EH (cell line): ENCODE measurements at regions not wholly inside any gene's neighbourhood (a gene's known extent, or its start where the extent isn't known, plus 50 kb on each side); places are given as distances from the start of the nearest gene placed in this dataset.
"Not testable (repeated sequence)": the region's sequence is repeated elsewhere in the genome, so short reads cannot be mapped to it uniquely, and the experiment has no call there.

ENCODE experiments used
- DNase-seq: peaks from one replicate; pipeline ENCODE4 v3.0.0-alpha.2; 2015; ENCODE audit warnings: low read depth

DNA sequence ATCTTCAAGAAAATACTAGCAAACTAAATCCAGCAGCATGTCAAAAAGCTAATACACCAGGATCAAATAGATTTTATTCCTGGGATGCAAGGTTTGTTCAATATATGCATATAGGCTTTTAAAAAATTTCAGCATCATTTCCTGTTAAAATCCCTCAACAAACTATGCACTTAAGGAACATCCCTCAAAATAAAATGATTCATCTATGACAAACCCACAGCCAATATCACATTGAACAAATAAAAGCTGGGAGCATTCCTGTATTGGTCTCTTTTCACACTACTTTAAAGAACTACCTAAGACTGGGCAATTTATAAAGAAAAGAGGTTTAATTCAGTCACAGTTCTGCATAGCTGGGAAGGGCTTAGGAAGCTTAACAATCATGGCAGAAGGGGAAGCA lies 726.7 kb downstream of the GRXCR1 start:
- DNase-seq = no peak

DNA sequence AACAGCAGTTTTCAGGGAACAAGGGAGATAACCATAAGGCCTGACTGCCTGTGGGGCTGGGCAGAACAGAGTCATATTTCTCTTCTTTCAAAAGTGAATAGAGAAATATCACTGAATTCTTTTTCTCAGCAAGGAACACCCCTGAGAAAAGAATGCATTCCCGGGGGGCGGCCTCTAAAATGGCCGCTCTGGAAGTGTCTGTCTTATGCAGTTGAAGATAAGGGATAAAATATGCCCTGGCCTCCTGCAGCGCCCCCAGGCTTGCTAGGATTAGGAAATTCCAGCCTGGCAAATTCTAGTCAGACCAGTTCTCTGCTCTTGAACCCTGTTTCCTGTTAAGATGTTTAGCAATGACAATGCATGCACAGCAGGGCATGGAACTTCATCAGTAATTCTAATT lies 745.4 kb downstream of the GRXCR1 start:
- DNase-seq = not testable (repeated sequence)

DNA sequence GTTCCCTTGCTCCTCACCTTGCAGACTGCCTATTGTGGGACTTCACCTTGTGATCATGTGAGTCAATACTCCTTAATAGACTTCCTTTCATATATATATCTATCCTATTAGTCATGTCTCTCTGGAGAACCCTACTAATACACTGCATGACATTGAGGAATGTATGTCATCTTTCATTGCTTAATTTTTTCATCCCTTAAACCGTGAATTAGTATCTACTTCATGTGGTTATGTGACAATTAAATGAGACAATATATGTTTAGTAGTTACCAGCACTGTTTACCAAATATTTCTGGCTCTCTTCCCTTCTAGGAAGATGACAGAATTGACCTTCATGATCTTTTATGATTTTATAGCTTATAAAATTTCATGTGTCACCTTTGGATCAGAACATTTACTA lies 759.5 kb downstream of the GRXCR1 start:
- no peak for DNase-seq

DNA sequence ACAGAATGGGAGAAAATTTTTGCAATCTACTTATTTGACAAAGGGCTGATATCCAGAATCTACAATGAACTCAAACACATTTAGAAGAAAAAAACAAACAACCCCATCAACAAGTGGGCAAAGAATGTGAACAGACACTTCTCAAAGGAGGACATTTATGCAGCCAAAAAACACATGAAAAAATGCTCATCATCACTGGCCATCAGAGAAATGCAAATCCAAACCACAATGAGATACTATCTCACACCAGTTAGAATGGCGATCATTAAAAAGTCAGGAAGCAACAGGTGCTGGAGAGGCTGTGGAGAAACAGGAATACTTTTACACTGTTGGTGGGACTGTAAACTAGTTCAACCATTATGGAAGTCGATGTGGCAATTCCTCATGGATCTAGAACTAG lies 767.0 kb downstream of the GRXCR1 start:
- DNase-seq = not testable (repeated sequence)

DNA sequence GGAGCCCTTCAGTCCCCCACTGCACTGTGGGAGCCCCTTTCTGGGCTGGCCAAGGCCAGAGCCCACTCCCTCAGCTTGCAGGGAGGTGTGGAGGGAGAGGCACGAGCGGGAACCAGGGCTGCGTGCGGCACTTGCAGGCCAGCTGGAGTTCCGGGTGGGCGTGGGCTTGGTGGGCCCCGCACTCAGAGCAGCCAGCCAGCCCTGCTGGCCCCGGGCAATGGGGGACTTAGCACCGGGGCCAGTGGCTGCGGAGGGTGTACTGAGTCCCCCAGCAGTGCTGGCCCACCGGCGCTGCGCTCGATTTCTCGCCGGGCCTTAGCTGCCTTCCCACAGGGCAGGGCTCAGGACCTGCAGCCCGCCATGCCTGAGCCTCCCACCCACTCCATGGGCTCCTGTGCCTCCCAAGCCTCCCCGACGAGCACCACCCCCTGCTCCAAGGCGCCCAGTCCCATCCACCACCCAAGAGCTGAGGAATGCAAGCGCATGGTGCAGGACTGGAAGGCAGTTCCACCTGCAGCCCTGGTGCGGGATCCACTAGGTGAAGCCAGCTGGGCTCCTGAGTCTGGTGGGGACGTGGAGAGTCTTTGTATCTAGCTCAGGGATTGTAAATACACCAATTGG lies 776.2 kb downstream of the KCTD8 start:
- not testable (repeated sequence) for DNase-seq

DNA sequence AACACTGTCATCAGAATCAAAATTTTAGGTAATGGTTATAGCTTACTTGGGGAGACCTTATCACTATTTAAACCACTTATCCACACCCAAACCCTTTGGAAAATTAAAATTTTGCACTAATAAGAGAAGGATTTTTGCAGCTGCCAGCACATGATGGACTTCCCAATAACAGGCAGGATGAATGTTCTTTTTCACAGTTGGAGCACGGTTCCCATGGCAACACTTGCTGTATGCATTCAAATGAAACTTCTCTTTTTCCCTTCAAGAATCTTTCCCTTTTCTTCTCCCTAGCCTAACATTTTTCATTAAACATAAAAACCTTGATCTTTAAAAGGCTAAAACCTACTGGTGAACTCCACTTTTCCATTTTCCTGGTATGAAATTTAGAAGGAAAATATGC lies 768.2 kb downstream of the KCTD8 start:
- no peak for DNase-seq

DNA sequence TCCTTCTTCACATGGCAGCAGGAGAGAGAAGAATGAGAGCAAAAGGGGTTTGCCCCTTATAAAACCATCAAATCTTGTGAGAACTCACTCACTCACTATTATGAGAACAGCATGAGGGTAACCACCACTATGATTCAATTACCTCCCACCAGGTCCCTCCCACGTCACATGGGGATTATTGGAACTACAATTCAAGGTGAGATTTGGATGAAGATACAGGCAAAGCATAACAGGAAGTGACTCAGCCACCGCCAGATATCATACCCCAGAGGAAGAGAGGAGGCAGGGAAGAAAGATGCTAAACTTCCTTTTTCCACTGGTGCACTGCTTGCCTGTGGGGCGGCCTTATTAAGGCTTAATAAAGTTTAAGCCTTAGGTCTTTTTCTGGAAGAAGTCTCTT lies 766.1 kb downstream of the KCTD8 start:
- DNase-seq = no peak

DNA sequence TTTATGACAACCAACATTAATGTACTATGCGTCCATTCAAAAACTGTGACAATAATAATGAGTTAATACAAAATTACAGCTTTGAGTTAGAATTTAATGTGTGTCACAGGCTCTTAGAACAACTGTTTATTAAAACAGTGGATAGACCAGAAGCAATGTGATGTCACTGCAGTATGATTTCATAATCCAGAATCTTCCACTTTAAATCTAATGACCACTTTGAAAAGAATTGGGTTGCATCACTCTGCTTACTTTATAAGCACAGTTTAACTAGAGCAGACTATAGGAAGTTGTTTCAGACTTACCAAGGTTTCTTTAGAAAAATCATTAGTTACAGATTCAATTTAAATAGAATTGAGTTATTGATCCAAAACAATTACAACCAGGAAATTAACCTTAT lies 758.5 kb downstream of the KCTD8 start:
- no peak for DNase-seq

DNA sequence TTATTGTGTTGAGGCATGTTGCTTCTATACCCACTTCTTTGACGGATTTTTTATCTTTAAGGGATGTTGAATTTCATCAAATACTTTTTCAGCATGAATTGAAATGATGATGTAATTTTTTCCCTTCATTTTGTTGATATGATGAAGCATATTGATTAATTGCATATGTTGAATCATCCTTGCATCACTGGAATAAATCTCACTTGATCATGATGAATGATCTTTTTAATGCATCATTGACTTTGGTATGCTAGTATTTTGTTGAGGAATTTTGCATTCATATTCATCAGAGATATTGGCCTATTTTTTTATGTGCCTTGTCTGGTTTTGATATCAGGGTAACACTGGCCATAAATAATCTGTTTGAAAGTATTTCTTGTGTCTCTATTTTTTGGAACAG lies 754.7 kb downstream of the KCTD8 start:
- no peak for DNase-seq

DNA sequence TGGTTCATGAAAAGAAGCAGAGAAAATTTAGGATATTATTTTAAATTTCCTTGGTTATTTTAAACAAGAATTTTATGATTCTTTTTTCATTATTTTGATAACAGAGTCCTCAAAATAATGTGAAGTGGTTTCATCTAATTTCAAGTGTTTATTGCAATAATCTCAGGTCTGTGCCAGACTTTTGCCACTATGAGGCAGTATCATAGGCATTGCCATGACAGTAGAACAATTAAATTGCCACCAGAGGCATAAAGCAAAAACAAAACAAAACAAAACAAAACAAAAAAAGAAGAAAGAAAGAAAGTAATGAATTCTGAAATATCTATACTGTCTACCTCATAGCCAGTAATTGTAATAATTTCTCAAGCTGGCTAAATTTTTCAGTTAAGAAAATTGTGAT lies 739.2 kb downstream of the KCTD8 start:
- DNase-seq = no peak

DNA sequence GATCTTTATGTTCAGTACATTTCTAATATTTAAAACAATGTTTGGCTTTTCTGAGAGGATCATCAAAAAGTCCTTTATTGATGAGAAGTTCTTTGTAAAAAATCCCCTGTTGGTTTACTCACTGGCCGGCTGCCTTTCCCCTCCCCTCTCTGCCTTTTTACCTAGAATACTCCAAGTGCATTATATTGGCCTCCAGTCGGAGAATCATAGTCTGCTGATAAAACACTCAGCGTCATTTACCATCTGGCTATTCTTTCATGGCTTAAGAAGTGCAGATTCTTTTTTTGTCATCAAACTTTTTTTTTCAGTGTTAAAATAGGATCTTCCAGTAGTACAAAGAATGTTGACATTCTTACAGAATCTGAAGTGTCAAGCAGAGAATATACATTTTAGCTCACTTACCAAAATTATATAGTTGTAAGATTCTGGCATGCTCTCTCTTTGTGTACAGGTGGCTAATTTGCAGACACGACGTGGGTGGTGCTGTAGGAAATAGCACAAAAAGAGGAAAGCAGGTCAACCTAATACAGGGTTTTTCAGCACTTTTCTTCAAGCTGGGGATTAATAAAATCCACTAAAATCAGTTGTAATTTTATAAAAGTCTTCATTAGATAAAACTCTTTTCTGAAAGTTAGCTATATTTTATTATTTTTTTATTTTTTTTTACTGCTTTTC lies 731.8 kb downstream of the KCTD8 start:
- no peak for DNase-seq

DNA sequence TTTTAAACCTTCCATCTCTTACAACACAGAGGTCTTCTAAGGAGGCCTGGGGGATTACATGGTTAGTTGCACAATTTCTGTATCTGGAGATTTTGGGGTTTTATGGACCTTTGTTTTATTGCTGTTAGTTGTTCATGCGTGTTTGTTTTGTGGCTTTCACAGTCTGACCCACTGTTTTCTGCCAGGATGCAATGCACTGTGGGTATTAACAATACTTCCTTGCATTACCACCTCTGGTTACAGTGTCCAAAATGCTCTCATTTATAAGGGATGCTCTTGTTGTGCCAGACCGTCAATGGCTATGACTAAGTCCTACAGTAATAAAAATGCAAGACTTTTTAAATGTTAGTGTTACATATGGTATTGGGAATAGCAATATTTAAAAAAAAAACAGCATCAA lies 730.2 kb downstream of the KCTD8 start:
- no peak for DNase-seq

DNA sequence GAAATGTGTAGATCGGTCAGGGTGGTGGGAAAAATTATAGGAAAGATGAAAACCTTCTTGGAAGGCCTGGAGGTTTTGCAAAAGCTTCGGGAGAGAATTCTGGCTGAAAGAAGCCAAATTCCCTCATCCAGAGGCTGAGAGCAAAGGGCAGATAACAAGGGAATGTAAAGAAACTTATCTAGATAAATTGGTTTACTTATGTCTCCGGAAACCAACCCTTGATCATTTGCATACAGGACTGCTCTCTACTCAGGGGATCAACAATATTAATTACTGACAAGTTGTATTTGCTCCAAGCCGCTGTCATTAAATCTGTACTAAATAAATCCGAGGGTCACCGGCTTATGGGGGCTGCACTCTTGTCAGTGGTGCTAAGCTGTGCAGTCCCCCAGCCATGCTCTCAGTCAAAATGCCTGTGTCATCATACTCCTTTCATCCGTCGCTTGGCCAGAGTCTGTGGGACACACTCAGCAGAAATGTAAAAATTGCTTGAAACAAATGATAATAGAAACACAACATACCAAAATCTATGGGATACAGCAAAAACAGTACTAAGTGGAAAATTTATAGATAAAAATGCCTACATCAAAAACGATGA lies 715.7 kb downstream of the KCTD8 start:
- no peak for DNase-seq

DNA sequence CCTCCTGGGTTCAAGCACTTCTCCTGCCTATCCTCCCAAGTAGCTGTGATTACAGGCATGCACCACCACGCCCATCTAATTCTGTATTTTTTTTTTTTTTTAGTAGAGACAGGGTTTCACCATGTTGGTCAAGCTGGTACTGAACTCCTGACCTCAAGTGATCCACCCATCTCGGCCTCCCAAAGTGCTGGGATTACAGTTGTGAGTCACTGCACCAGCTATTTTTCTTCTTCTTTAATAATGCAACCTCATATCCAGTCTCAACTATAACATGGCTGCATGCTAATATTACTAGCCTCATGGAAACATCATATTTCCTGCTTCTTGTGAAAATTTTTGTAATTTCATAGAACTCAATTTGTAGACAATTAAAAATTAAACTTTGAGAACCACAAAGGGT lies 706.5 kb downstream of the KCTD8 start:
- no peak for DNase-seq

DNA sequence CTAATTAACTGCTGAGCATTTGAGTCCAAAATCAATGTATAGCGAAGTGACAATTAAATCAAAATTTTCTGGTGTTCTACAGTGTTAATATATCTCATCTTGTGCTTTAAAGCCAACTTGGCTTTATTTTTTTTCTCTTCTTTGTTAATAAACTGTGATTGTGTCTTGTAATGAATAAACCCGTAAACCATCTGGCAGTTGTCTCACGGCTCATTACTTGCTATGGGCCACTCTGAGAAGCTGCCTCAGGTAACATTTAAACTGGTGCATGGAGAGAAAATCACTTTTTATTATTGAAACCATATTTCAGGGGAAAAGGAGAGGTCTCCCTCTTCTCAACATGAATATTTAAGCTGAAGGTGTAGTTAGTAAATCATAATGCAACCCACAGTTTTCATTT lies 694.0 kb downstream of the KCTD8 start:
- no peak for DNase-seq

DNA sequence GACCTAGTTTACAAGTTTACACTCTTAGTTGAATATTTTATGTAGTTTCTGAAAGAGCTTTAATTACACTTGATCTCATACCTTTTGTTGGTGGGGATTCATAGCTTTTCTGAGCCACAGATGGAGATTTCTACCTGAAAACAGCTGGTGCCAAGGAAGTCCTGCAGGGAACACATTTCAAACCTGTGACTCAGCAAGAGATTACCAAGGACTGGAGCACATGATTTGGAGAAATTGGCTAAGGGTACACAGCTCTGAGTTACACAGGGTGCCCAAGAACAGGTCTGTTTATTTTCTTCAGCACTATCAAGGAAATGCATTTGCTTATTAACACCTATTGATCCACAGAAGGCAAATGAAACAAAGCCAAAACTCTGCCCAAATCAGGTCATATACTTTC lies 691.5 kb downstream of the KCTD8 start:
- no peak for DNase-seq

DNA sequence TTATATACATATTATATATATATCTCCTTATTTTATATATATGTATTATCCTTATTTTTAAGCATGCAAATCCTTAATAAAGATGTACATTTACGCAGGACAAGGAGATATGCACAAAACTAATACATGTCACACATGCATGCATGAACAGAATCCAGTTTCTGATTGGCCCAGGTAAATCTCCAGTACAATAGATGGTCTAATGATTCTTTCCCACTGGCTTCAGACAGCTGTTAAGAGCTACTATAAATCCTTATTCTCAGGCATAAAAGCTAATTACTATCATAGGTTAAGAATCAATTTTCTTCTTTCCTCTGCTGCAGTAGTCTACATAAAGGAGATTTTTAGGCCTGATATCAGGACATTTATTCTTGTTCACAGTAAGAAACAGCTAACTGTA lies 689.8 kb downstream of the KCTD8 start:
- no peak for DNase-seq

DNA sequence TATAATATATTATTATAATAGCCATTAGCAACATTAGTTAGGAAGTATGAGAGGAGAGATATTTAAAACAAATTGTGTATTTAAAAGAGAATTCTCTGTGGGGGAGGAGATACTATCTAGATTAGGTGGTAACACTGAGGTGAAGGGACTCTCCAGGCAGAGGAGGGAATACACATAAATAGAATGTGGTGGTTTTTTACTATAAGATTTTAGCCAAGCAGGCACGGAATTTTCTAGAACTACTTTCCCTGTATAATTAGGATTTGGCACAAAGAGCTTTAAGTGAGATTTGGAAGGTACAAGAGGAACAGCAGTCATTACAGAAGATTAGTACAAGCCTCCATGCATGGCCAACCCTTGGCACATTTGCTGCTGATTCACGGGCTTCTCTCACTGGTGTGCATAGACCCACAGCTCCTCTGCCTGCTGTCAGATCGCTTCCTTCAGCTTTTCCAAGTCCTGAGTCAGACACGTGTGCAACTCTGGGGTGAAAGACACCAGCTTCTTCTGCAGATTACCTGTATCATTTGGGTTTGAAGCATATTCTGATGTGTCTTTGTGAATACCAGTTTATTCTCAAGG lies 685.5 kb downstream of the KCTD8 start:
- no peak for DNase-seq

DNA sequence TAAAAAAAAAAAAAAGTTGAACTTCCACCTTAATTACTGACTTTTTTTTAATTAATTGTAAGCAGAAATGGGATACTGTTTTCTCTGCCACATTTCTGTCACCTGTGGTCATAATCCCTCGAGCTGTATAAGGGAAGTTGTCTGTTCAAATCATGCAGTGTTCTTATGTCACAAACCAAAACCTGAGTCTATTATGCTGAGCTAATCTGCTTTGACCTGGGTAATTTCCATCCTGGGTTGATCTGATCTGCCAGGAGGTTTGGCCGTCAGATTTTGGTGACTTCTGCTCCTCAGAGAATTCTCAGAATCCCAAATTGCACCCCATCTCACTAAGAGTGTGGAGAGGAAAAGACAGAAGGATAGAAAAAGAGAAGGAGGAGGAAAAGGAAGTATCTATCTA lies 683.1 kb downstream of the KCTD8 start:
- DNase-seq = no peak

DNA sequence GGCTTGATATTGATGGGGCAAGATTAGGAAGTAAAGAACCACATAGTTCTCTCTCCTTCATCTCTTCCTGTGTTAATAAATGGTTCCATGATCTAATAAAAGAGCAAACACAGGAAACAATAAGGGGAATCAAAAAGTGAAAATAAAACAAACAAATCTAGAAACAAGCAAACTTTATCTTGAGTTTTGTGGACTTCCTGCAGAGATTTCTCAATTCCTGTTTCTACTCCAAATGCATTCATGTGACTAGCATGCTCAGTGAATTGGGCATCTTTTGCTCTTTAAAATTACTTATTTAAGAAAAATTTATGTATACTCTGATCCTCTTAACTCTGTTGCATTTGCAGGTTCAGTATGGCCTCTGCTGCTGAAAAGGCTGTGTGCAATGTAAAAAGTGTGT lies 682.0 kb downstream of the KCTD8 start:
- no peak for DNase-seq

DNA sequence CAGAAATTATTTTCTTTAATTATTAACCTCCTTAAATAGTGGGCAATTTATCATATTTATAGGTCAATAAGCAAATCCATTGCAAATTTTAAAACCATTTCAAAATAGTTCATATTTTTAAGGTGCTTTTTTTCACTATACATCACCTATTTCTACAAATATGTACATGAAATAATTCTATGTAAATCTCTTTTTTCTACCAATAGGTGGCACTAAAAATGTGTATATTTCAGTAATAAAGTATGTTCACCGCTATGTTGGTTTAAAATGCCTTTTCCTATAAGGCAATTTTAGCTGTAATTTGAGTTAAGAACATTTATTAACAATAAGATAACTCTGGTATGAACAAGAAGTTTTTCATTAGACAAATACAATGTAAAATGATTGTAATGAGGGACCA lies 672.2 kb downstream of the KCTD8 start:
- no peak for DNase-seq

DNA sequence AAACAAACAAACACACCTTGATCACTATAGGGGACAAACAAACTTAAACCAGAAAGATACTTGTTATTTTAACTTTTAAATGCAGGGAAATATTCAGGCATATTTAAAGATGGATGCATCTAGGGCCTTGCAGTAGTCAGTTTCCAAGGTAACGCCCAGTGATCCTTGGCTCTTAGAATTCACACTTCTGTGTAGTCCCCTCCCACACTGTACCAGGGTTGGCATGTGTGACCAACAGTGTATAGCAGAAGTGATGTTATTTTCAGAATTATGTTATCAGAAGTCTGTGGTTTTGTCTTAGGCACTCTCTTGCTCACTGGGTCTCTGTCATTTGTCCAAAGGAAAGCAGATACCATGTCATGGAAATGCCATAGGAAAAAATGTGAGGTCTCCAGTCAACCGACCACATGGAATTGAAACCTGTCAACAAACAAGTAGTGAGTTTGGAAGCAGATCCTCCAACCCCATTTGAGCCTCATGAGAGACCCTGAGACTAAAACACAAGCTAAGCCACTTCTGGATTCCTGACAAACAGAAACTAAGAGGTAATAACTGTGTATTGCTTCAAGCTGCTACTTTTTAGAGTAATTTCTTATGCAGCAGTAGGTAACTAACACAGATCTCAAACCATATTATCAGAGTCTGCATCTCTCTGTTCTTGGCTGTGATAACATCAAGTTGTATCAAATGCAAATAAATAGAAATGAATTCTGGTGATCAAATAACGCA lies 670.3 kb downstream of the KCTD8 start:
- no peak for DNase-seq

DNA sequence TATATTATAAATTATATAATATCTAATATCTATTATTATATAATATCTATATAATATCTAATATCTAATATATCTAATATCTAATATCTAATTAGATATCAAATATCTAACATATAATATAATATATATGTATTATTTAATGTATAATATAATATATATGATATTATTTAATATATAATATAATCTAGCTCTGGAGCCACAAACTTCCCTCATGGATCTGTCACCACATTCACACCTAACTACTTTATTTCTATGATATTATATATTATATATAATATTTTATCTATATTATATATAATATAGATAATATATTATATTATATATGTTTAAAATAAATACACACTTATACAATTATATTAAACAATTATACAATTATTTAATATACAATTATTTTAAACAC lies 667.5 kb downstream of the KCTD8 start:
- no peak for DNase-seq
